K562 (cell line): ENCODE measurements at regions not wholly inside any gene's neighbourhood (a gene's known extent, or its start where the extent isn't known, plus 50 kb on each side); places are given as distances from the start of the nearest gene placed in this dataset.

Experiments used
- ATAC-seq: fragments of 200-7000 bp; cut with Tn5 transposase; 3 replicates; pipeline ENCODE4 v1.9.1; 2020; ENCODE audit warnings: moderate library complexity
- BruUV-seq: library from RNA; stranded (reverse); fragments of 400-500 nt; replicated peaks from 2 replicates; lab custom pipeline; 2021; lab: Mats Ljungman, UMichigan
- CTCF ChIA-PET: fragments of 300-600 bp; formaldehyde crosslinking; extraction: SDS; loops from one replicate; lab custom pipeline; 2021; ENCODE audit warnings: low intra/inter-chr PET ratio; lab: Yijun Ruan, JAX
- POLR2A ChIA-PET: fragments of 300-600, 350-650 bp; sonication (Branson Sonifier 250); formaldehyde crosslinking; extraction: SDS; loops from one replicate; lab custom pipeline; 2021; ENCODE audit warnings: antibody characterized with exemption, inconsistent platforms; lab: Yijun Ruan, JAX
- DNase-seq, 4 experiments: peaks; one replicate each; pipeline versions ENCODE4 v3.0.0 to v3.0.0-alpha.2; 2011 to 2018; ENCODE audit warnings: low spot score in 3 of 4, mixed read lengths in 3 of 4; ENCODE audit errors: extremely low read depth in 1 of 4
- FAIRE-seq: peaks from 2 replicates; lab custom pipeline; 2011; peaks lifted over from hg19 to GRCh38; lab: Jason Lieb, UNC
- H2AFZ ChIP-seq: 2 replicates; pipeline ENCODE4 v1.6.0; 2011; ENCODE audit warnings: low read depth, low read length, control low read depth, inconsistent platforms
- H3K27ac ChIP-seq: fragments of 200-600 bp; 3 replicates; pipeline ENCODE4 v1.8.0; 2011; ENCODE audit warnings: low read depth, mild to moderate bottlenecking, control low read depth, inconsistent platforms, low read length, moderate library complexity, mixed read lengths; ENCODE audit errors: extremely low read depth
- H3K27me3 ChIP-seq, 2 experiments: fragments of 300-600 bp in 1 of 2; 2 replicates in 1 of 2; 3 replicates in 1 of 2; pipeline versions ENCODE4 v1.6.0 to v1.8.0; 2011; ENCODE audit warnings: inconsistent platforms in 2 of 2, low read length in 2 of 2, mild to moderate bottlenecking in 1 of 2, mixed read lengths in 1 of 2, moderate library complexity in 1 of 2; ENCODE audit not compliant: control insufficient read depth in 2 of 2, insufficient read depth in 2 of 2
- H3K36me3 ChIP-seq: fragments of 300-600 bp; 3 replicates; pipeline ENCODE4 v1.8.0; 2011; ENCODE audit warnings: mild to moderate bottlenecking, low read length, inconsistent platforms; ENCODE audit not compliant: control insufficient read depth, insufficient read depth
- H3K4me1 ChIP-seq, 2 experiments: fragments of 200-600 bp in 1 of 2; replicated peaks in 1 of 2; 2 replicates in 1 of 2; 3 replicates in 1 of 2; pipeline versions ENCODE4 v1.5.1 to v1.8.0; 2011; ENCODE audit warnings: inconsistent platforms in 2 of 2, low read length in 2 of 2, mild to moderate bottlenecking in 1 of 2, mixed read lengths in 1 of 2, moderate library complexity in 1 of 2; ENCODE audit not compliant: control insufficient read depth in 2 of 2, insufficient read depth in 2 of 2
- H3K4me2 ChIP-seq: 2 replicates; pipeline ENCODE4 v1.6.1; 2011; ENCODE audit warnings: low read length, control low read depth, inconsistent platforms, mixed read lengths; ENCODE audit not compliant: insufficient read depth
- H3K4me3 ChIP-seq: fragments of 200-600 bp; sonication (generic), shearing (Covaris generic); 2 replicates; pipeline ENCODE4 v1.5.1; 2016; ENCODE audit warnings: control low read depth, inconsistent platforms
- H3K79me2 ChIP-seq: fragments of 200-600 bp; 3 replicates; pipeline ENCODE4 v1.8.0; 2011; ENCODE audit warnings: low read length, inconsistent platforms; ENCODE audit not compliant: control insufficient read depth, insufficient read depth
- H3K9ac ChIP-seq, 2 experiments: 2 replicates each; pipeline versions ENCODE4 v1.6.0 to v1.6.1; 2011; ENCODE audit warnings: low read depth in 2 of 2, low read length in 2 of 2, control low read depth in 1 of 2, inconsistent platforms in 1 of 2, mild to moderate bottlenecking in 1 of 2, mixed read lengths in 1 of 2; ENCODE audit not compliant: insufficient read depth in 1 of 2
- H3K9me1 ChIP-seq: one replicate; pipeline ENCODE4 v1.6.0; 2011; ENCODE audit warnings: inconsistent platforms, mild to moderate bottlenecking, low read length, moderate library complexity; ENCODE audit not compliant: control insufficient read depth, insufficient read depth
- H3K9me3 ChIP-seq: replicated peaks from 2 replicates; pipeline ENCODE4 v1.5.1; 2011; ENCODE audit warnings: low read depth, low read length, inconsistent platforms; ENCODE audit not compliant: control insufficient read depth, insufficient read depth
- H4K20me1 ChIP-seq: replicated peaks from 2 replicates; pipeline ENCODE4 v1.6.1; 2011; ENCODE audit warnings: low read length, inconsistent platforms, mixed read lengths; ENCODE audit not compliant: control insufficient read depth, insufficient read depth
- ADNP ChIP-seq: fragments of 200-800 bp; sonication (Bioruptor generic); IDR thresholded peaks from 2 replicates; pipeline ENCODE4 v1.6.1; 2016; ENCODE audit warnings: missing genetic modification characterization, missing compliant biosample characterization
- CBX8 ChIP-seq: fragments of 200-600 bp; sonication (generic); IDR thresholded peaks from 2 replicates; pipeline ENCODE4 v1.6.1; 2012; ENCODE audit warnings: borderline replicate concordance, mixed run types, low read depth, mild to moderate bottlenecking, moderate library complexity, mixed read lengths, low read length, control low read depth, inconsistent platforms; ENCODE audit not compliant: poor library complexity, severe bottlenecking; ENCODE audit errors: extremely low read depth
- HLTF ChIP-seq: fragments of 450-650 bp; IDR thresholded peaks from 2 replicates; pipeline ENCODE4 v1.6.1; 2016
- TARDBP ChIP-seq: fragments of 450-650 bp; IDR thresholded peaks from 2 replicates; pipeline ENCODE4 v1.6.1; 2016
- ZNF197 ChIP-seq: fragments of 200-800 bp; sonication (Bioruptor generic); IDR thresholded peaks from 2 replicates; pipeline ENCODE4 v1.6.1; 2016; ENCODE audit warnings: low read depth, missing genetic modification characterization, missing compliant biosample characterization
- WGBS: fragments of 100-300 bp; shearing (Covaris generic); methylation state at CpG from one replicate; pipeline ENCODE4 v1.1.6; 2016; ENCODE audit warnings: low coverage, mixed read lengths; ENCODE audit not compliant: insufficient coverage; ENCODE audit errors: missing lambda C conversion rate; 5-methylcytosine and 5-hydroxymethylcytosine counted together
- in situ Hi-C: fragments of 300-500 bp; cut with MboI; formaldehyde crosslinking; loops from 4 replicates; pipeline ENCODE4 v1.15.0; 2018; ENCODE audit warnings: inconsistent platforms, mixed read lengths
- intact Hi-C: fragments of 100-400 bp; cut with micrococcal nuclease; formaldehyde crosslinking; loops from 2 replicates; pipeline ENCODE4 v1.14.2; 2022
- TF ChIP-seq, protein P1 (sequence below): sonication (generic); formaldehyde crosslinking; IDR thresholded peaks from 2 replicates; pipeline ENCODE4 v1.8.0; 2022; ENCODE audit warnings: mild to moderate bottlenecking, missing genetic modification reagents, borderline replicate concordance
- TF ChIP-seq, protein P2 (sequence below): fragments of 450-650 bp; IDR thresholded peaks from one replicate; pipeline ENCODE4 v1.6.1; 2018; ENCODE audit warnings: mild to moderate bottlenecking, moderate library complexity; ENCODE audit not compliant: partially characterized antibody
- TF ChIP-seq, protein P3 (sequence below): fragments of 250-450 bp; sonication (Bioruptor Pico); IDR thresholded peaks from 2 replicates; pipeline ENCODE4 v1.5.0; 2020; ENCODE audit warnings: mild to moderate bottlenecking
- TF ChIP-seq, protein P4 (sequence below), 2 experiments: fragments of 450-650 bp in 1 of 2; IDR thresholded peaks; 2 replicates each; pipeline ENCODE4 v1.6.1; 2011 to 2017; ENCODE audit warnings: low read depth in 2 of 2, antibody characterized with exemption in 1 of 2, borderline replicate concordance in 1 of 2, low read length in 1 of 2, mild to moderate bottlenecking in 1 of 2, mixed read lengths in 1 of 2; ENCODE audit not compliant: control insufficient read depth in 1 of 2
- TF ChIP-seq, protein P5 (sequence below): fragments of 450-650 bp; formaldehyde crosslinking; IDR thresholded peaks from 2 replicates; pipeline ENCODE4 v1.4.0; 2020; ENCODE audit warnings: mild to moderate bottlenecking, mixed read lengths

DNA sequence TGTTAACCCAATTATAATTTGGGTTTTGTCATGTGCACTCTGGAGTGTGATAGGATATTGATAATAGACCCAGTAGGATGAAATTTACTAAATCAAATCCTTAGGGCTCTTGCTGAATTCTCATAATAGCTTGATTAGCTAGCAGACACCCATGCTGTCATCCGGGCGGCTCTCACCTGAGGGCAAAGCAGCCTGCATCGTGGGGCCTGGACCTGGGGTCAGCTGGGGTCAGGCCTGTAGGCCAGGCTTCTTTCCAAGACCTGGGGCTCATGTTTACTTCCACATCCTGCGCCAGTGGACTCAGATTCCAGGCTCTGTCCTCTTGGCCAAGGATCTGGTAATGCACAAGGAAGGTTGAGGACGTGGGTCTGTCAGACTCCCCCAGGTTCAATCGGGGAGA lies 486.3 kb downstream of the NPHP4 start (continued):
- TF ChIP-seq ADNP (no peak), HLTF (no peak)
- TF ChIP-seq, protein P1, sequence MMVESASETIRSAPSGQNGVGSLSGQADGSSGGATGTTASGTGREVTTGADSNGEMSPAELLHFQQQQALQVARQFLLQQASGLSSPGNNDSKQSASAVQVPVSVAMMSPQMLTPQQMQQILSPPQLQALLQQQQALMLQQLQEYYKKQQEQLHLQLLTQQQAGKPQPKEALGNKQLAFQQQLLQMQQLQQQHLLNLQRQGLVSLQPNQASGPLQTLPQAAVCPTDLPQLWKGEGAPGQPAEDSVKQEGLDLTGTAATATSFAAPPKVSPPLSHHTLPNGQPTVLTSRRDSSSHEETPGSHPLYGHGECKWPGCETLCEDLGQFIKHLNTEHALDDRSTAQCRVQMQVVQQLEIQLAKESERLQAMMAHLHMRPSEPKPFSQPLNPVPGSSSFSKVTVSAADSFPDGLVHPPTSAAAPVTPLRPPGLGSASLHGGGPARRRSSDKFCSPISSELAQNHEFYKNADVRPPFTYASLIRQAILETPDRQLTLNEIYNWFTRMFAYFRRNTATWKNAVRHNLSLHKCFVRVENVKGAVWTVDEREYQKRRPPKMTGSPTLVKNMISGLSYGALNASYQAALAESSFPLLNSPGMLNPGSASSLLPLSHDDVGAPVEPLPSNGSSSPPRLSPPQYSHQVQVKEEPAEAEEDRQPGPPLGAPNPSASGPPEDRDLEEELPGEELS (CRISPR knock-in tag) = no peak
- TF ChIP-seq, protein P2, sequence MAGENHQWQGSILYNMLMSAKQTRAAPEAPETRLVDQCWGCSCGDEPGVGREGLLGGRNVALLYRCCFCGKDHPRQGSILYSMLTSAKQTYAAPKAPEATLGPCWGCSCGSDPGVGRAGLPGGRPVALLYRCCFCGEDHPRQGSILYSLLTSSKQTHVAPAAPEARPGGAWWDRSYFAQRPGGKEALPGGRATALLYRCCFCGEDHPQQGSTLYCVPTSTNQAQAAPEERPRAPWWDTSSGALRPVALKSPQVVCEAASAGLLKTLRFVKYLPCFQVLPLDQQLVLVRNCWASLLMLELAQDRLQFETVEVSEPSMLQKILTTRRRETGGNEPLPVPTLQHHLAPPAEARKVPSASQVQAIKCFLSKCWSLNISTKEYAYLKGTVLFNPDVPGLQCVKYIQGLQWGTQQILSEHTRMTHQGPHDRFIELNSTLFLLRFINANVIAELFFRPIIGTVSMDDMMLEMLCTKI = no peak
- TF ChIP-seq, protein P3, sequence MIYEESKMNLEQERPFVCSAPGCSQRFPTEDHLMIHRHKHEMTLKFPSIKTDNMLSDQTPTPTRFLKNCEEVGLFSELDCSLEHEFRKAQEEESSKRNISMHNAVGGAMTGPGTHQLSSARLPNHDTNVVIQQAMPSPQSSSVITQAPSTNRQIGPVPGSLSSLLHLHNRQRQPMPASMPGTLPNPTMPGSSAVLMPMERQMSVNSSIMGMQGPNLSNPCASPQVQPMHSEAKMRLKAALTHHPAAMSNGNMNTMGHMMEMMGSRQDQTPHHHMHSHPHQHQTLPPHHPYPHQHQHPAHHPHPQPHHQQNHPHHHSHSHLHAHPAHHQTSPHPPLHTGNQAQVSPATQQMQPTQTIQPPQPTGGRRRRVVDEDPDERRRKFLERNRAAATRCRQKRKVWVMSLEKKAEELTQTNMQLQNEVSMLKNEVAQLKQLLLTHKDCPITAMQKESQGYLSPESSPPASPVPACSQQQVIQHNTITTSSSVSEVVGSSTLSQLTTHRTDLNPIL (CRISPR knock-in tag) = no peak

DNA sequence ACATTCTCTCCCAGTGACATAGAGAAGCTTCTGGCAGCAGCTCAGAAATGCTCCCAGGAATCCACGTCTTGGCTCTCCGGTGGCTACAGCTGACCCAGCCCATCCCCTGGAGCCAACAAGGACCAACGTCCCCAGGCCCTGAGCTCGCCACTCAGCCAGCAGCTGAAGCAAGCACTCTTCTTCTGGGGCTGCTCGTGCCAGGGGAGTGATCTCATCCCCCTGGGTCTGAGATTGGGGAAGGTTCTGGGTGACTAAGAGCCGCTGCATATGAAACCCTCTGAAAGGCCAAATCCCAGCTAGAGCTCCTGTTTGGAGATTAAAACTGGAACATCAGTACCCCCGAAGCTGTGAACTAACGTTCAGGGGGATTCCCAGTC lies 487.9 kb downstream of the NPHP4 start:
- WGBS = 2% methylated on average over 8 of the region's 8 CpGs
- no peak overlapping the region for H3K9ac ChIP-seq
- DNase-seq (no peak), ATAC-seq (no peak), FAIRE-seq (no peak)
- H2AFZ ChIP-seq = no peak overlapping the region
- no peaks in the 10 kb centered on the region for H3K79me2 ChIP-seq
- POLR2A ChIA-PET = interaction anchor here (1.5 kb wide), 1 partner anchor 12 kb away, joined by 4 read pairs; no protein-coding TSS in a partner anchor
- H3K9me3 ChIP-seq = 0 out of 2 replicates have a peak, but pooled peaks cover 3% of the 10 kb centered on the region
- peaks cover 0 to 3% of the 10 kb centered on the region in 2 experiments; a peak in 1 of 5 replicates for H3K4me1 ChIP-seq
- H3K27ac ChIP-seq = no peak overlapping the region
- no peaks in the 10 kb centered on the region for H3K36me3 ChIP-seq
- H3K27me3 ChIP-seq = peaks cover 8 to 35% of the 10 kb centered on the region in 2 experiments; a peak in 3 of 5 replicates
- peaks cover 3% of the 10 kb centered on the region; the same call in 1 of the 2 replicates for H4K20me1 ChIP-seq
- CTCF ChIA-PET = no interaction called here
- no peaks in the 10 kb centered on the region for H3K9me1 ChIP-seq
- BruUV-seq = no TSS peak
- in situ Hi-C loops = loop anchor here (10.0 kb wide), 1 partner anchor 410 kb away; no protein-coding TSS in a partner anchor
- no peak overlapping the region for H3K4me3 ChIP-seq
- intact Hi-C loops = no loop called here
- no peak overlapping the region for H3K4me2 ChIP-seq
- TF ChIP-seq, protein P4, sequence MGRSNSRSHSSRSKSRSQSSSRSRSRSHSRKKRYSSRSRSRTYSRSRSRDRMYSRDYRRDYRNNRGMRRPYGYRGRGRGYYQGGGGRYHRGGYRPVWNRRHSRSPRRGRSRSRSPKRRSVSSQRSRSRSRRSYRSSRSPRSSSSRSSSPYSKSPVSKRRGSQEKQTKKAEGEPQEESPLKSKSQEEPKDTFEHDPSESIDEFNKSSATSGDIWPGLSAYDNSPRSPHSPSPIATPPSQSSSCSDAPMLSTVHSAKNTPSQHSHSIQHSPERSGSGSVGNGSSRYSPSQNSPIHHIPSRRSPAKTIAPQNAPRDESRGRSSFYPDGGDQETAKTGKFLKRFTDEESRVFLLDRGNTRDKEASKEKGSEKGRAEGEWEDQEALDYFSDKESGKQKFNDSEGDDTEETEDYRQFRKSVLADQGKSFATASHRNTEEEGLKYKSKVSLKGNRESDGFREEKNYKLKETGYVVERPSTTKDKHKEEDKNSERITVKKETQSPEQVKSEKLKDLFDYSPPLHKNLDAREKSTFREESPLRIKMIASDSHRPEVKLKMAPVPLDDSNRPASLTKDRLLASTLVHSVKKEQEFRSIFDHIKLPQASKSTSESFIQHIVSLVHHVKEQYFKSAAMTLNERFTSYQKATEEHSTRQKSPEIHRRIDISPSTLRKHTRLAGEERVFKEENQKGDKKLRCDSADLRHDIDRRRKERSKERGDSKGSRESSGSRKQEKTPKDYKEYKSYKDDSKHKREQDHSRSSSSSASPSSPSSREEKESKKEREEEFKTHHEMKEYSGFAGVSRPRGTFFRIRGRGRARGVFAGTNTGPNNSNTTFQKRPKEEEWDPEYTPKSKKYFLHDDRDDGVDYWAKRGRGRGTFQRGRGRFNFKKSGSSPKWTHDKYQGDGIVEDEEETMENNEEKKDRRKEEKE (IDR thresholded peaks at IDR 0.05; ENCODE audit: borderline replicate concordance in 1 of 2, control insufficient read depth in 1 of 2, low read depth in 2 of 2, low read length in 1 of 2) = no peak
- TF ChIP-seq, protein P5, sequence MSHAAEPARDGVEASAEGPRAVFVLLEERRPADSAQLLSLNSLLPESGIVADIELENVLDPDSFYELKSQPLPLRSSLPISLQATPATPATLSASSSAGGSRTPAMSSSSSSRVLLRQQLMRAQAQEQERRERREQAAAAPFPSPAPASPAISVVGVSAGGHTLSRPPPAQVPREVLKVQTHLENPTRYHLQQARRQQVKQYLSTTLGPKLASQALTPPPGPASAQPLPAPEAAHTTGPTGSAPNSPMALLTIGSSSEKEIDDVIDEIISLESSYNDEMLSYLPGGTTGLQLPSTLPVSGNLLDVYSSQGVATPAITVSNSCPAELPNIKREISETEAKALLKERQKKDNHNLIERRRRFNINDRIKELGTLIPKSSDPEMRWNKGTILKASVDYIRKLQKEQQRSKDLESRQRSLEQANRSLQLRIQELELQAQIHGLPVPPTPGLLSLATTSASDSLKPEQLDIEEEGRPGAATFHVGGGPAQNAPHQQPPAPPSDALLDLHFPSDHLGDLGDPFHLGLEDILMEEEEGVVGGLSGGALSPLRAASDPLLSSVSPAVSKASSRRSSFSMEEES (CRISPR knock-in tag) = no peak
- TF ChIP-seq CBX8 (no peak), TARDBP (no peak), ZNF197 (no peak)
